Epidermal melanocyte (primary cell): ENCODE measurements at regions not wholly inside any gene's neighbourhood (a gene's known extent, or its start where the extent isn't known, plus 50 kb on each side); places are given as distances from the start of the nearest gene placed in this dataset.
"Not testable (repeated sequence)": the region's sequence is repeated elsewhere in the genome, so short reads cannot be mapped to it uniquely, and the experiment has no call there.

ENCODE experiments used
- DNase-seq: peaks from one replicate; pipeline ENCODE4 v3.0.0; 2011; ENCODE audit warnings: low spot score; ENCODE audit not compliant: insufficient read length

- DNase-seq, result no peak
Observed at GRCh38 chr20:55437798-55438415, 567.4 kb downstream of the CBLN4 start.

GRCh38 chr20:55424968-55425367 is 580.4 kb downstream of the CBLN4 start:
- DNase-seq, result no peak

- DNase-seq, result no peak
Observed at GRCh38 chr20:55424476-55424875, 580.8 kb downstream of the CBLN4 start.

- DNase-seq, result no peak
Observed at GRCh38 chr20:55417836-55418235, 587.5 kb downstream of the CBLN4 start.

GRCh38 chr20:55415567-55416142 is 589.7 kb downstream of the CBLN4 start:
- DNase-seq, result no peak

GRCh38 chr20:55412508-55412907 is 592.8 kb downstream of the CBLN4 start:
- not testable (repeated sequence) for DNase-seq

GRCh38 chr20:55406891-55407290 is 598.4 kb downstream of the CBLN4 start:
- no peak for DNase-seq

- no peak for DNase-seq
Observed at GRCh38 chr20:55394592-55394991, 610.7 kb downstream of the CBLN4 start.

- no peak for DNase-seq
Observed at GRCh38 chr20:55390791-55391190, 614.5 kb downstream of the CBLN4 start.

- DNase-seq, result no peak
Observed at GRCh38 chr20:55386686-55387085, 618.6 kb downstream of the CBLN4 start.

- no peak for DNase-seq
Observed at GRCh38 chr20:55375920-55376319, 629.4 kb downstream of the CBLN4 start.

- no peak for DNase-seq
Observed at GRCh38 chr20:55365745-55366144, 639.6 kb downstream of the CBLN4 start.

- DNase-seq, result no peak
Observed at GRCh38 chr20:55360895-55361294, 644.4 kb downstream of the CBLN4 start.

- DNase-seq, result no peak
Observed at GRCh38 chr20:55354720-55355119, 650.6 kb downstream of the CBLN4 start.

GRCh38 chr20:55353206-55353605 is 652.1 kb downstream of the CBLN4 start:
- no peak for DNase-seq

- DNase-seq, result no peak
Observed at GRCh38 chr20:55348223-55348622, 657.1 kb downstream of the CBLN4 start.

- no peak for DNase-seq
Observed at GRCh38 chr20:55342822-55343221, 662.5 kb downstream of the CBLN4 start.

- no peak for DNase-seq
Observed at GRCh38 chr20:55333798-55334197, 671.5 kb downstream of the CBLN4 start.

- DNase-seq, result no peak
Observed at GRCh38 chr20:55329108-55329507, 676.2 kb downstream of the CBLN4 start.

- DNase-seq, result no peak
Observed at GRCh38 chr20:55322745-55323144, 682.6 kb downstream of the CBLN4 start.

GRCh38 chr20:55316753-55317152 is 688.6 kb downstream of the CBLN4 start:
- DNase-seq, result no peak

GRCh38 chr20:55310844-55311243 is 694.5 kb downstream of the CBLN4 start:
- not testable (repeated sequence) for DNase-seq

- DNase-seq, result no peak
Observed at GRCh38 chr20:55291261-55291660, 714.1 kb downstream of the CBLN4 start.
